Suprapubic skin (tissue), 3 donors: ENCODE measurements at regions not wholly inside any gene's neighbourhood (a gene's known extent, or its start where the extent isn't known, plus 50 kb on each side); places are given as distances from the start of the nearest gene placed in this dataset.
A peak's percentile ranks its signal among the peaks of the same experiment; 100 is the strongest.

Source experiments
- EP300 ChIP-seq: sonication (generic); formaldehyde crosslinking; IDR thresholded peaks from one replicate; pipeline ENCODE4 v1.6.1; 2017; ENCODE audit warnings: antibody characterized with exemption
- POLR2A ChIP-seq, 2 donors: fragments of 450-650 bp; IDR thresholded peaks; one replicate each; pipeline ENCODE4 v1.6.1; 2017; ENCODE audit warnings: antibody characterized with exemption in 2 of 2, mild to moderate bottlenecking in 2 of 2, moderate library complexity in 2 of 2
- TF ChIP-seq, protein P1 (sequence below), 2 donors: fragments of 200-600 bp in 1 of 2; fragments of 450-650 bp in 1 of 2; sonication (generic) in 1 of 2; IDR thresholded peaks; one replicate each; pipeline ENCODE4 v1.5.1; 2016 to 2019; ENCODE audit warnings: antibody characterized with exemption in 2 of 2, mild to moderate bottlenecking in 1 of 2, moderate library complexity in 1 of 2

DNA sequence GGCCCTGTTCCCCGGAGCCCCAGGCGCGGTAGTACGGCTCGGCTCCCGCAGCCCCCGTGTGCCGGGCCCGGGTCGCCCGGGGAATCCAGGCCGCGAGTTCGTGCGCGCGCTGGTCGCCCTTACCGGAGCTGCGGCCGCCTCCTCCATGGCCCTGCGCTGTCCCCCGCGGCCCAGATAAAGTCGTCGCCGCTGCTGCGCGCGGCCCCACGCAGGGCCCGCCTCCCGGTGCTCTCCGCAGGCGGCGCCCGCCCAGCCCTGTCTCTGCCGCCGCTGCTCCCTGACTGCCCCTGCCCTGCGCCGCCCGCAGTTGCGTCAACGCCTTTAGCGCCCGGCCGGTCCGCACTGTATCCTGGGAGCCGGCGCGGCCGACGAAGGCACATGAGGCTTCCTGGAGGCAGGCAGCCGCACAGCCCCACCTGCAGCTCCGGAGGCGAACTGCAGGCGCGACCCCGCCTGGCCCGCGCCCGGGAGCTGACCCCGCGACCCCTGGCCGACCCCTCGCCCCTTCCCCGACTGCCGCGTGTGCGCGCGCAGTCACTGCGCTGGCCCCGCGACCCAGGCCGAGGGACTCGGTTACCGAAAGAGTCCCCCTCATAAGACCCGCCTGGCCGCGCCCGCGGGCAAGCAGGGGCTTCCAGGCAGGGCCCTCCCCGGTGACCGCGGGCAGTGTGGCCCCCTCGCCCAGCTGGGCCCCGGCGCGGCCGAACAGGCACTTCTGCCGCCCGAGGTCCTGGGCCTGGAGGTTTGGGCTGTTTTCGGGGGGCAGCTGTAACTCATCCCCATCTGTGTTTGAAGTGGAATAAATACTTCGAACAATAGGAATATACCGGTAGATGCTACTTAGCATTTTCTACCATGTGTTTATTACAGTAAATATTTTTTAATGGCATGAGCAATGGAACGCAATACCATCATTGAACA lies 127.1 kb upstream of the ZNF746 start:
- TF ChIP-seq EP300 (no peak), POLR2A (IDR thresholded peaks at IDR 0.05) (peak in 1 of 2 donors; percentile 68)
- TF ChIP-seq, protein P1, sequence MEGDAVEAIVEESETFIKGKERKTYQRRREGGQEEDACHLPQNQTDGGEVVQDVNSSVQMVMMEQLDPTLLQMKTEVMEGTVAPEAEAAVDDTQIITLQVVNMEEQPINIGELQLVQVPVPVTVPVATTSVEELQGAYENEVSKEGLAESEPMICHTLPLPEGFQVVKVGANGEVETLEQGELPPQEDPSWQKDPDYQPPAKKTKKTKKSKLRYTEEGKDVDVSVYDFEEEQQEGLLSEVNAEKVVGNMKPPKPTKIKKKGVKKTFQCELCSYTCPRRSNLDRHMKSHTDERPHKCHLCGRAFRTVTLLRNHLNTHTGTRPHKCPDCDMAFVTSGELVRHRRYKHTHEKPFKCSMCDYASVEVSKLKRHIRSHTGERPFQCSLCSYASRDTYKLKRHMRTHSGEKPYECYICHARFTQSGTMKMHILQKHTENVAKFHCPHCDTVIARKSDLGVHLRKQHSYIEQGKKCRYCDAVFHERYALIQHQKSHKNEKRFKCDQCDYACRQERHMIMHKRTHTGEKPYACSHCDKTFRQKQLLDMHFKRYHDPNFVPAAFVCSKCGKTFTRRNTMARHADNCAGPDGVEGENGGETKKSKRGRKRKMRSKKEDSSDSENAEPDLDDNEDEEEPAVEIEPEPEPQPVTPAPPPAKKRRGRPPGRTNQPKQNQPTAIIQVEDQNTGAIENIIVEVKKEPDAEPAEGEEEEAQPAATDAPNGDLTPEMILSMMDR (IDR thresholded peaks at IDR 0.05): peak; percentile 52 to 100
